ENCODE measurements at regions not wholly inside any gene's neighbourhood (a gene's known extent, or its start where the extent isn't known, plus 50 kb on each side); places are given as distances from the start of the nearest gene placed in this dataset.
"Not testable (repeated sequence)": the region's sequence is repeated elsewhere in the genome, so short reads cannot be mapped to it uniquely, and the experiment has no call there.

- Histone ChIP-seq H3K27ac (ENCODE audit: poor library complexity, severe bottlenecking) (no peak overlapping the region), H3K27me3 (ENCODE audit: insufficient read depth, poor library complexity, severe bottlenecking) (peaks cover 5% of the 10 kb centered on the region)
Measured at GRCh38 chr22:49514211-49514610, 313.5 kb downstream of the BRD1 start.

DNA sequence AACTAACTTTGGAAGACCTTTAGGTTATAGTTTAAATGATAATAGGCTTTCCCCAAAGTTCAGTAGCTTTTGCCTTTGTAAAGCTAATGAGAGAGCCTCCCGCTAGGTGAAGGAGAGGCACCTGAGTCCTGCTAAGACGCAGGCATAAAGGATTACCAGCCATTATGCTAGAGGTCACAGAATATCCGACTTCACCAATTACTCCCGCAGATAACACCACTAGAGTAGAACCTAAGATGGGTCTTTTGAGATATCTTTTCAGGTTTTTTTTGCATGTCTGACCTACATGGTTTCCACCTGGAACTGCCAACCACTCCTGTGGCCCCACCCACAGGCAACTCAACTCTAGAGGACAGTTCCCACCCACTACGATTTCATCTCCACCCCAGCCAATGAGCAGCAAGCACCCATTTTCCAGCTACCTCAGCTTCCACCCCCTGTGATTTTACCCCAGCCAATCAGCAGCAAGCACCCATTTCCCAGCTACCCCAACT lies 314.3 kb downstream of the BRD1 start:
- TF ChIP-seq CTCF (IDR thresholded peaks at IDR 0.05; ENCODE audit: poor library complexity, severe bottlenecking), result no peak
- no peak for DNase-seq (ENCODE audit: low spot score)
- Histone ChIP-seq H3K4me1 (ENCODE audit: insufficient read depth, poor library complexity, severe bottlenecking) (no peaks in the 10 kb centered on the region), H3K4me3 (ENCODE audit: severe bottlenecking) (no peak overlapping the region), H3K36me3 (ENCODE audit: low read depth) (no peaks in the 10 kb centered on the region), H3K9me3 (ENCODE audit: severe bottlenecking) (peaks cover 2% of the 10 kb centered on the region), H3K27me3 (ENCODE audit: insufficient read depth, poor library complexity, severe bottlenecking) (peaks cover 5% of the 10 kb centered on the region), H3K27ac (ENCODE audit: poor library complexity, severe bottlenecking) (no peak overlapping the region)
- ATAC-seq (ENCODE audit: low read depth), result no peak

More at GRCh38 chr22:49514211-49514610, 313.5 kb downstream of the BRD1 start:
- peaks cover 2% of the 10 kb centered on the region for H3K9me3 ChIP-seq (ENCODE audit: severe bottlenecking)
- no peak for TF ChIP-seq CTCF (IDR thresholded peaks at IDR 0.05; ENCODE audit: poor library complexity, severe bottlenecking)
- ATAC-seq (ENCODE audit: low read depth) (no peak), DNase-seq (ENCODE audit: low spot score) (no peak)
- no peak overlapping the region for H3K4me3 ChIP-seq (ENCODE audit: severe bottlenecking)
- no peaks in the 10 kb centered on the region for H3K4me1 ChIP-seq (ENCODE audit: insufficient read depth, poor library complexity, severe bottlenecking)
- no peaks in the 10 kb centered on the region for H3K36me3 ChIP-seq (ENCODE audit: low read depth)

- no peaks in the 10 kb centered on the region for H3K4me1 ChIP-seq (ENCODE audit: insufficient read depth, poor library complexity, severe bottlenecking)
- no peaks in the 10 kb centered on the region for H3K36me3 ChIP-seq (ENCODE audit: low read depth)
- H3K9me3 ChIP-seq (ENCODE audit: severe bottlenecking), result peaks cover 2% of the 10 kb centered on the region
- no peak for ATAC-seq (ENCODE audit: low read depth)
- DNase-seq (ENCODE audit: low spot score), result no peak
- H3K27me3 ChIP-seq (ENCODE audit: insufficient read depth, poor library complexity, severe bottlenecking), result peaks cover under 1% of the 10 kb centered on the region
- H3K27ac ChIP-seq (ENCODE audit: poor library complexity, severe bottlenecking), result no peak overlapping the region
- H3K4me3 ChIP-seq (ENCODE audit: severe bottlenecking), result no peak overlapping the region
- no peak for TF ChIP-seq CTCF (IDR thresholded peaks at IDR 0.05; ENCODE audit: poor library complexity, severe bottlenecking)
Measured at GRCh38 chr22:49512487-49513165, 315.0 kb downstream of the BRD1 start.

DNA sequence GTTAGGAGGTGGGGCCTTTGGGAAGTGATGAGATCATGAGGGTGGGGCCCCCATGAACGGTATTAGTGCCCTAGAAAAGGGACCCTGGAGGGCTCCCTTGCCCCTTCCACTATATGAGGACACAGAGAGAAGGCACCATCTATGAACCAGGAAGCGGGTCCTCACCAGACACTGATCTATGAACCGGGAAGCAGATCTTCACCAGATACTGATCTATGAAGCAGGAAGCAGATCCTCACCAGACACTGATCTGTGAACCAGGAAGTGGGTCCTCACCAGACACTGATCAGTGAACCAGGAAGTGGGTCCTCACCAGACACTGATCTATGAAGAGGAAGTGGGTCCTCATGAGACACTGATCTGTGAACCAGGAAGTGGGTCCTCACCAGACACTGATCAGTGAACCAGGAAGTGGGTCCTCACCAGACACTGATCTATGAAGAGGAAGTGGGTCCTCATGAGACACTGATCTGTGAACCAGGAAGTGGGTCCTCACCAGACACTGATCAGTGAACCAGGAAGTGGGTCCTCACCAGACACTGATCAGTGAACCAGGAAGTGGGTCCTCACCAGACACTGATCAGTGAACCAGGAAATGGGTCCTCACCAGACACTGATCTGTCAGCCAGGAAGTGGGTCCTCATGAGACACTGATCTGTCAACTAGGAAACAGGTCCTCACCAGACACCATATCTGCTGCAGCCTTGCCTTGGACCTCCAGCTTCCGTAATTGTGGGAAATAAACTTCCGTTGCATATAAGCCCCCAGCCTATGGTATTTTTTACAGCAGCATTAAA lies 316.1 kb downstream of the BRD1 start:
- ATAC-seq (ENCODE audit: low read depth); H3K36me3 ChIP-seq (ENCODE audit: low read depth); H3K27ac ChIP-seq (ENCODE audit: poor library complexity, severe bottlenecking): not testable (repeated sequence)

GRCh38 chr22:49510718-49511117 lies 317.0 kb downstream of the BRD1 start:
- no peaks in the 10 kb centered on the region for H3K27me3 ChIP-seq (ENCODE audit: insufficient read depth, poor library complexity, severe bottlenecking)
- no peak for TF ChIP-seq CTCF (IDR thresholded peaks at IDR 0.05; ENCODE audit: poor library complexity, severe bottlenecking)

More for the DNA sequence above, 316.1 kb downstream of the BRD1 start:
- H3K4me1 ChIP-seq (ENCODE audit: insufficient read depth, poor library complexity, severe bottlenecking); H3K4me3 ChIP-seq (ENCODE audit: severe bottlenecking); H3K9me3 ChIP-seq (ENCODE audit: severe bottlenecking); H3K27me3 ChIP-seq (ENCODE audit: insufficient read depth, poor library complexity, severe bottlenecking); DNase-seq (ENCODE audit: low spot score): not testable (repeated sequence)

More at GRCh38 chr22:49510718-49511117, 317.0 kb downstream of the BRD1 start:
- DNase-seq (ENCODE audit: low spot score) (no peak), ATAC-seq (ENCODE audit: low read depth) (no peak)
- no peaks in the 10 kb centered on the region for H3K4me1 ChIP-seq (ENCODE audit: insufficient read depth, poor library complexity, severe bottlenecking)
- H3K27ac ChIP-seq (ENCODE audit: poor library complexity, severe bottlenecking), result no peak overlapping the region
- no peaks in the 10 kb centered on the region for H3K36me3 ChIP-seq (ENCODE audit: low read depth)
- no peak overlapping the region for H3K4me3 ChIP-seq (ENCODE audit: severe bottlenecking)
- peaks cover 2% of the 10 kb centered on the region for H3K9me3 ChIP-seq (ENCODE audit: severe bottlenecking)
